K562 (cell line): ENCODE measurements at regions not wholly inside any gene's neighbourhood (a gene's known extent, or its start where the extent isn't known, plus 50 kb on each side); places are given as distances from the start of the nearest gene placed in this dataset.

ENCODE experiments used
- ATAC-seq: fragments of 200-7000 bp; cut with Tn5 transposase; 3 replicates; pipeline ENCODE4 v1.9.1; 2020; ENCODE audit warnings: moderate library complexity
- BruUV-seq: library from RNA; stranded (reverse); fragments of 400-500 nt; replicated peaks from 2 replicates; lab custom pipeline; 2021; lab: Mats Ljungman, UMichigan
- CTCF ChIA-PET: fragments of 300-600 bp; formaldehyde crosslinking; extraction: SDS; loops from one replicate; lab custom pipeline; 2021; ENCODE audit warnings: low intra/inter-chr PET ratio; lab: Yijun Ruan, JAX
- POLR2A ChIA-PET: fragments of 300-600, 350-650 bp; sonication (Branson Sonifier 250); formaldehyde crosslinking; extraction: SDS; loops from one replicate; lab custom pipeline; 2021; ENCODE audit warnings: antibody characterized with exemption, inconsistent platforms; lab: Yijun Ruan, JAX
- DNase-seq, 4 experiments: peaks; one replicate each; pipeline versions ENCODE4 v3.0.0 to v3.0.0-alpha.2; 2011 to 2018; ENCODE audit warnings: low spot score in 3 of 4, mixed read lengths in 3 of 4; ENCODE audit errors: extremely low read depth in 1 of 4
- FAIRE-seq: peaks from 2 replicates; lab custom pipeline; 2011; peaks lifted over from hg19 to GRCh38; lab: Jason Lieb, UNC
- H2AFZ ChIP-seq: 2 replicates; pipeline ENCODE4 v1.6.0; 2011; ENCODE audit warnings: low read depth, low read length, control low read depth, inconsistent platforms
- H3K27ac ChIP-seq: fragments of 200-600 bp; 3 replicates; pipeline ENCODE4 v1.8.0; 2011; ENCODE audit warnings: low read depth, mild to moderate bottlenecking, control low read depth, inconsistent platforms, low read length, moderate library complexity, mixed read lengths; ENCODE audit errors: extremely low read depth
- H3K27me3 ChIP-seq, 2 experiments: fragments of 300-600 bp in 1 of 2; 2 replicates in 1 of 2; 3 replicates in 1 of 2; pipeline versions ENCODE4 v1.6.0 to v1.8.0; 2011; ENCODE audit warnings: inconsistent platforms in 2 of 2, low read length in 2 of 2, mild to moderate bottlenecking in 1 of 2, mixed read lengths in 1 of 2, moderate library complexity in 1 of 2; ENCODE audit not compliant: control insufficient read depth in 2 of 2, insufficient read depth in 2 of 2
- H3K36me3 ChIP-seq: fragments of 300-600 bp; 3 replicates; pipeline ENCODE4 v1.8.0; 2011; ENCODE audit warnings: mild to moderate bottlenecking, low read length, inconsistent platforms; ENCODE audit not compliant: control insufficient read depth, insufficient read depth
- H3K4me1 ChIP-seq, 2 experiments: fragments of 200-600 bp in 1 of 2; replicated peaks in 1 of 2; 2 replicates in 1 of 2; 3 replicates in 1 of 2; pipeline versions ENCODE4 v1.5.1 to v1.8.0; 2011; ENCODE audit warnings: inconsistent platforms in 2 of 2, low read length in 2 of 2, mild to moderate bottlenecking in 1 of 2, mixed read lengths in 1 of 2, moderate library complexity in 1 of 2; ENCODE audit not compliant: control insufficient read depth in 2 of 2, insufficient read depth in 2 of 2
- H3K4me2 ChIP-seq: 2 replicates; pipeline ENCODE4 v1.6.1; 2011; ENCODE audit warnings: low read length, control low read depth, inconsistent platforms, mixed read lengths; ENCODE audit not compliant: insufficient read depth
- H3K4me3 ChIP-seq: fragments of 200-600 bp; sonication (generic), shearing (Covaris generic); 2 replicates; pipeline ENCODE4 v1.5.1; 2016; ENCODE audit warnings: control low read depth, inconsistent platforms
- H3K79me2 ChIP-seq: fragments of 200-600 bp; 3 replicates; pipeline ENCODE4 v1.8.0; 2011; ENCODE audit warnings: low read length, inconsistent platforms; ENCODE audit not compliant: control insufficient read depth, insufficient read depth
- H3K9ac ChIP-seq, 2 experiments: 2 replicates each; pipeline versions ENCODE4 v1.6.0 to v1.6.1; 2011; ENCODE audit warnings: low read depth in 2 of 2, low read length in 2 of 2, control low read depth in 1 of 2, inconsistent platforms in 1 of 2, mild to moderate bottlenecking in 1 of 2, mixed read lengths in 1 of 2; ENCODE audit not compliant: insufficient read depth in 1 of 2
- H3K9me1 ChIP-seq: one replicate; pipeline ENCODE4 v1.6.0; 2011; ENCODE audit warnings: inconsistent platforms, mild to moderate bottlenecking, low read length, moderate library complexity; ENCODE audit not compliant: control insufficient read depth, insufficient read depth
- H3K9me3 ChIP-seq: replicated peaks from 2 replicates; pipeline ENCODE4 v1.5.1; 2011; ENCODE audit warnings: low read depth, low read length, inconsistent platforms; ENCODE audit not compliant: control insufficient read depth, insufficient read depth
- H4K20me1 ChIP-seq: replicated peaks from 2 replicates; pipeline ENCODE4 v1.6.1; 2011; ENCODE audit warnings: low read length, inconsistent platforms, mixed read lengths; ENCODE audit not compliant: control insufficient read depth, insufficient read depth
- BRCA1 ChIP-seq, 2 experiments: fragments of 450-650 bp in 1 of 2; sonication (generic) in 1 of 2; formaldehyde crosslinking in 1 of 2; IDR thresholded peaks; 2 replicates each; pipeline versions ENCODE4 v1.5.0 to v1.6.1; 2017 to 2020; ENCODE audit warnings: mild to moderate bottlenecking in 1 of 2, missing genetic modification reagents in 1 of 2
- ELF2 ChIP-seq: fragments of 250-450 bp; sonication (Bioruptor Pico); IDR thresholded peaks from 2 replicates; pipeline ENCODE4 v1.5.0; 2021; ENCODE audit warnings: mild to moderate bottlenecking
- MIER1 ChIP-seq: fragments of 450-650 bp; IDR thresholded peaks from 2 replicates; pipeline ENCODE4 v1.6.1; 2016; ENCODE audit warnings: antibody characterized with exemption, mild to moderate bottlenecking, low read depth
- NCOA1 ChIP-seq: fragments of 450-650 bp; IDR thresholded peaks from 2 replicates; pipeline ENCODE4 v1.6.1; 2016; ENCODE audit warnings: low read depth
- PHTF2 ChIP-seq: fragments of 250-450 bp; sonication (Bioruptor Pico); IDR thresholded peaks from 2 replicates; pipeline ENCODE4 v1.5.0; 2021; ENCODE audit warnings: mild to moderate bottlenecking
- PRDM10 ChIP-seq: fragments of 450-650 bp; IDR thresholded peaks from 2 replicates; pipeline ENCODE4 v1.6.1; 2018; ENCODE audit not compliant: partially characterized antibody
- ZNF143 ChIP-seq: sonication (generic); formaldehyde crosslinking; IDR thresholded peaks from 2 replicates; pipeline ENCODE4 v1.9.0; 2022; ENCODE audit warnings: mild to moderate bottlenecking, missing genetic modification reagents
- ZNF217 ChIP-seq: sonication (generic); formaldehyde crosslinking; IDR thresholded peaks from 2 replicates; pipeline ENCODE4 v1.8.0; 2022; ENCODE audit warnings: mild to moderate bottlenecking, missing genetic modification reagents
- WGBS: fragments of 100-300 bp; shearing (Covaris generic); methylation state at CpG from one replicate; pipeline ENCODE4 v1.1.6; 2016; ENCODE audit warnings: low coverage, mixed read lengths; ENCODE audit not compliant: insufficient coverage; ENCODE audit errors: missing lambda C conversion rate; 5-methylcytosine and 5-hydroxymethylcytosine counted together
- in situ Hi-C: fragments of 300-500 bp; cut with MboI; formaldehyde crosslinking; loops from 4 replicates; pipeline ENCODE4 v1.15.0; 2018; ENCODE audit warnings: inconsistent platforms, mixed read lengths
- intact Hi-C: fragments of 100-400 bp; cut with micrococcal nuclease; formaldehyde crosslinking; loops from 2 replicates; pipeline ENCODE4 v1.14.2; 2022
- TF ChIP-seq, protein P1 (sequence below): fragments of 450-650 bp; IDR thresholded peaks from 2 replicates; pipeline ENCODE4 v1.6.1; 2016; ENCODE audit warnings: low read depth, mild to moderate bottlenecking, moderate library complexity
- TF ChIP-seq, protein P2 (sequence below): fragments of 250-450 bp; sonication (Bioruptor Pico); IDR thresholded peaks from 2 replicates; pipeline ENCODE4 v1.8.0; 2022; ENCODE audit warnings: moderate library complexity, mild to moderate bottlenecking, inconsistent platforms
- TF ChIP-seq, protein P3 (sequence below), 2 experiments: IDR thresholded peaks in 1 of 2; conservative IDR thresholded peaks in 1 of 2; 2 replicates each; pipeline ENCODE4 v1.6.1; 2016; ENCODE audit warnings: low read depth in 2 of 2, mild to moderate bottlenecking in 1 of 2, missing compliant biosample characterization in 1 of 2, missing genetic modification characterization in 1 of 2, moderate library complexity in 1 of 2

- no TSS peak for BruUV-seq
- intact Hi-C loops, result no loop called here
- TF ChIP-seq NCOA1 (no peak), MIER1 (no peak), ZNF217 (CRISPR knock-in tag) (no peak), PHTF2 (CRISPR knock-in tag) (no peak), BRCA1 (IDR thresholded peaks at IDR 0.05) (no peak), BRCA1 (CRISPR knock-in tag; IDR thresholded peaks at IDR 0.05) (no peak), ELF2 (CRISPR knock-in tag) (no peak), ZNF143 (CRISPR knock-in tag) (no peak), PRDM10 (no peak)
- TF ChIP-seq, protein P1, sequence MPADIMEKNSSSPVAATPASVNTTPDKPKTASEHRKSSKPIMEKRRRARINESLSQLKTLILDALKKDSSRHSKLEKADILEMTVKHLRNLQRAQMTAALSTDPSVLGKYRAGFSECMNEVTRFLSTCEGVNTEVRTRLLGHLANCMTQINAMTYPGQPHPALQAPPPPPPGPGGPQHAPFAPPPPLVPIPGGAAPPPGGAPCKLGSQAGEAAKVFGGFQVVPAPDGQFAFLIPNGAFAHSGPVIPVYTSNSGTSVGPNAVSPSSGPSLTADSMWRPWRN, result no peak
- TF ChIP-seq, protein P2, sequence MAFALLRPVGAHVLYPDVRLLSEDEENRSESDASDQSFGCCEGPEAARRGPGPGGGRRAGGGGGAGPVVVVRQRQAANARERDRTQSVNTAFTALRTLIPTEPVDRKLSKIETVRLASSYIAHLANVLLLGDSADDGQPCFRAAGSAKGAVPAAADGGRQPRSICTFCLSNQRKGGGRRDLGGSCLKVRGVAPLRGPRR (CRISPR knock-in tag), result no peak
- TF ChIP-seq, protein P3, sequence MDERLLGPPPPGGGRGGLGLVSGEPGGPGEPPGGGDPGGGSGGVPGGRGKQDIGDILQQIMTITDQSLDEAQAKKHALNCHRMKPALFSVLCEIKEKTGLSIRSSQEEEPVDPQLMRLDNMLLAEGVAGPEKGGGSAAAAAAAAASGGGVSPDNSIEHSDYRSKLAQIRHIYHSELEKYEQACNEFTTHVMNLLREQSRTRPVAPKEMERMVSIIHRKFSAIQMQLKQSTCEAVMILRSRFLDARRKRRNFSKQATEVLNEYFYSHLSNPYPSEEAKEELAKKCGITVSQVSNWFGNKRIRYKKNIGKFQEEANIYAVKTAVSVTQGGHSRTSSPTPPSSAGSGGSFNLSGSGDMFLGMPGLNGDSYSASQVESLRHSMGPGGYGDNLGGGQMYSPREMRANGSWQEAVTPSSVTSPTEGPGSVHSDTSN (CRISPR knock-in tag; IDR thresholded peaks at IDR 0.05; ENCODE audit: low read depth), result no peak
- TF ChIP-seq, protein P3 (tag; conservative IDR thresholded peaks at IDR 0.05; ENCODE audit: low read depth), result no peak
- TF ChIP-seq, all 486 proteins: peak for 0
- H4K20me1 ChIP-seq, result no peaks in the 10 kb centered on the region
- FAIRE-seq (no peak), ATAC-seq (no peak), DNase-seq (no peak)
- no peaks in the 10 kb centered on the region for H3K9me1 ChIP-seq
- H3K9me3 ChIP-seq, result no peaks in the 10 kb centered on the region
- ChIA-PET CTCF (no interaction called here), POLR2A (no interaction called here)
- H3K79me2 ChIP-seq, result no peaks in the 10 kb centered on the region
- H2AFZ ChIP-seq, result no peak overlapping the region
- no peaks in the 10 kb centered on the region for H3K36me3 ChIP-seq
- in situ Hi-C loops, result no loop called here
- H3K9ac ChIP-seq, result no peak overlapping the region
- no peak overlapping the region for H3K4me2 ChIP-seq
- no peak overlapping the region for H3K4me3 ChIP-seq
- H3K27ac ChIP-seq, result no peak overlapping the region
- H3K4me1 ChIP-seq, result no peaks in the 10 kb centered on the region
- 0% methylated on average over 4 of the region's 4 CpGs for WGBS
- no peaks in the 10 kb centered on the region for H3K27me3 ChIP-seq
These were observed 460.9 kb downstream of the METTL15 start for GRCh38 chr11:28569106-28569505.
